Omental fat pad (tissue), 3 donors: ENCODE measurements at regions not wholly inside any gene's neighbourhood (a gene's known extent, or its start where the extent isn't known, plus 50 kb on each side); places are given as distances from the start of the nearest gene placed in this dataset.

ENCODE experiments used
- ATAC-seq: fragments of 150-250 bp; one replicate; pipeline ENCODE4 v1.9.1; 2016; ENCODE audit warnings: mild to moderate bottlenecking, moderate library complexity; ENCODE audit not compliant: low FRiP score
- DNase-seq: peaks from one replicate; pipeline ENCODE4 v3.0.0-alpha.2; 2019; ENCODE audit warnings: low spot score
- CTCF ChIP-seq, 3 donors: fragments of 450-650 bp; IDR thresholded peaks; one replicate each; pipeline ENCODE4 v1.5.1; 2016 to 2017; ENCODE audit warnings: antibody characterized with exemption in 3 of 3, mild to moderate bottlenecking in 3 of 3, moderate library complexity in 2 of 3

- DNase-seq (no peak), ATAC-seq (peak; percentile 45)
- TF ChIP-seq CTCF (IDR thresholded peaks at IDR 0.05): no peak
These were observed 466.2 kb downstream of the ENC1 start for GRCh38 chr5:74174366-74174765.

- ATAC-seq: no peak
- no peak for TF ChIP-seq CTCF (IDR thresholded peaks at IDR 0.05)
- DNase-seq: no peak
These were observed 466.9 kb downstream of the ENC1 start for GRCh38 chr5:74173665-74174064.

- no peak for TF ChIP-seq CTCF (IDR thresholded peaks at IDR 0.05)
- no peak for DNase-seq
- ATAC-seq: no peak
These were observed 467.3 kb downstream of the ENC1 start for GRCh38 chr5:74173241-74173640.

GRCh38 chr5:74169701-74170100, 470.8 kb downstream of the ENC1 start:
- ATAC-seq (no peak), DNase-seq (no peak)
- no peak for TF ChIP-seq CTCF (IDR thresholded peaks at IDR 0.05)

GRCh38 chr5:74167930-74168315, 472.6 kb downstream of the ENC1 start:
- no peak for ATAC-seq
- DNase-seq: no peak
- no peak for TF ChIP-seq CTCF (IDR thresholded peaks at IDR 0.05)

GRCh38 chr5:74167206-74167929, 473.2 kb downstream of the ENC1 start:
- no peak for ATAC-seq

More at GRCh38 chr5:74167206-74167929, 473.2 kb downstream of the ENC1 start:
- no peak for DNase-seq
- TF ChIP-seq CTCF (IDR thresholded peaks at IDR 0.05): no peak
